Activated CD4-positive, alpha-beta T cell treated with anti-CD3 and anti-CD28 coated beads for 36 hours (primary cell): ENCODE measurements at regions not wholly inside any gene's neighbourhood (a gene's known extent, or its start where the extent isn't known, plus 50 kb on each side); places are given as distances from the start of the nearest gene placed in this dataset.

Source experiments
- ATAC-seq: fragments of 200-7000 bp; cut with Tn5 transposase; one replicate; pipeline ENCODE4 v1.10.0; 2021; ENCODE audit warnings: mild to moderate bottlenecking, moderate library complexity
- CTCF ChIA-PET: fragments of 350-600 bp; sonication (Branson Sonifier 250); formaldehyde crosslinking; loops from one replicate; lab custom pipeline; 2021; ENCODE audit warnings: antibody characterized with exemption; lab: Charles Lee
- POLR2A ChIA-PET: fragments of 350-600 bp; sonication (Branson Sonifier 250); formaldehyde crosslinking; loops from one replicate; lab custom pipeline; 2021; ENCODE audit warnings: antibody characterized with exemption, inconsistent platforms; lab: Charles Lee
- DNase-seq: peaks from one replicate; pipeline ENCODE4 v3.0.0-alpha.2; 2020
- H3K27ac Mint-ChIP-seq: one replicate; pipeline ENCODE4 v1.8.0; 2021; ENCODE audit warnings: mixed read lengths
- H3K27me3 Mint-ChIP-seq: one replicate; pipeline ENCODE4 v1.8.0; 2021; ENCODE audit warnings: mixed read lengths
- H3K36me3 Mint-ChIP-seq: one replicate; pipeline ENCODE4 v1.8.0; 2021; ENCODE audit warnings: low read depth, mixed read lengths
- H3K4me1 Mint-ChIP-seq: one replicate; pipeline ENCODE4 v1.8.0; 2021; ENCODE audit warnings: mixed read lengths
- H3K4me3 Mint-ChIP-seq: one replicate; pipeline ENCODE4 v1.8.0; 2021; ENCODE audit warnings: mild to moderate bottlenecking, moderate library complexity, mixed read lengths
- H3K9me3 Mint-ChIP-seq: one replicate; pipeline ENCODE4 v1.8.0; 2021; ENCODE audit warnings: low read depth, mixed read lengths
- intact Hi-C, 2 experiments: fragments of 100-400 bp; cut with DNase I in 1 of 2; cut with micrococcal nuclease in 1 of 2; formaldehyde crosslinking; loops; one replicate each; pipeline versions ENCODE4 v1.14.2 to v1.15.1; 2022 to 2024; cut with DNase I, micrococcal nuclease

DNA sequence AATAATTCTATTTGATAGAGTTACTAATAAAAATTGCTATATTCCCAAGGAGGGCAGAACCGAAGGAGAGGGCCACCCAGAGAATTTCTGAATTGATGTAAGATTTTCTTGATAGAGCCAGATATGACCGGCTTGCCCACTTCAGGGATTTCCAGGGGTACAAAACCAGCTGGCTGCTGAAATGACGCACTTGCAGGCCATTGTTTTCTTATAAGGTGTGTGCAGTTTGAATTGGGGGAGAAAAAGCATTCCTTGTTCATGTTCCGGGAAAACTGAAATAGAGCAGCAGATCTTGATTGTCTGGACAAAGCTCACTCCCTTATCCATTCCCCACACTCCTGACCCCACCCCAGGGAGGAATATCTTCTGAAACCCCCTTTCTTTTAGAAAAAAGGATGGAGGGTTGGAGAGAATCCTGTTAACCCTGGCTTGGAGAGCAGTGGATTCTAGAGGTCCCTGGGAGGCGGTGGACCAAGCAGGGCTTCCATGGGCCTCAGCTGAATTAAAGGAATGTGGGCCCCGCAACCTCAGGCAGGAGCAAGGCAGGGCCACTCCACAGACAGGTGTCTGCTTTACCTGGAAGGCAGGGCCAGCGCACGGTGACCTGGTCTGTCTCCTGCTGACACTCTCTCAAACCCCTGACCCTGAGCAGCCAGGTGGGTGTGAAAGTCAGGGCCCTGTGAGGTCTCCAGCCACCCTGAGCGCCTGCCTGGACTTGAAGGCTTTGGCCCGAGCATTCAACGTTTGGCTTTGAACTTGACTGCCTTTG lies 96.4 kb downstream of the TMEM170B start:
- Mint-ChIP-seq H3K4me3 (no peak overlapping the region), H3K36me3 (no peaks in the 10 kb centered on the region), H3K9me3 (no peaks in the 10 kb centered on the region), H3K27ac (no peak overlapping the region), H3K27me3 (no peaks in the 10 kb centered on the region), H3K4me1 (no peaks in the 10 kb centered on the region)
- CTCF ChIA-PET: interaction anchor here (0.9 to 1.2 kb wide), 2 partner anchors 21 to 676 kb away, joined by 3 to 4 read pairs; no protein-coding TSS in a partner anchor
- POLR2A ChIA-PET: no interaction called here
- no peak for DNase-seq
- ATAC-seq: no peak
- intact Hi-C loops: no loop called here

DNA sequence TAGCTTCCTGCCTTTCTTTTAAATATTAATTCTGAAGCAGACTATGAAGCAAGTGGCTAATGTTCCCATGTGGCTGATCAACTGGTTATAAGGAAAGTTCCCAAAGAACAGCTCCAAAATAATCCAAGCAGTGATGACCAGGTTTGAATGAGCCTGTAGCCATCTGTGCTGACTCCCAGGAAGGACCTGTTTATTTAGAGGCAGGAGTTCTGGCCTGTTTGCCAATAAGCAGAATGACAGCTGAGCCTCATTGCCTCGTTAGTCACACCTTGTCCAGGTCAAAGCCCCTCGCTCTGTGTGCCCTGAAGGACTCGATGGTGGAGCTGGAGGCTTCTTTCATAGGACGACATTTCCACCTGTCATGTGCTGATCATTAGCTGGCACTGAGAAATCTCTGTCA lies 97.4 kb downstream of the TMEM170B start:
- POLR2A ChIA-PET: no interaction called here
- no peak for ATAC-seq
- no peaks in the 10 kb centered on the region for H3K4me1 Mint-ChIP-seq
- no peak for DNase-seq
- H3K9me3 Mint-ChIP-seq: no peaks in the 10 kb centered on the region
- intact Hi-C loops: no loop called here
- H3K27ac Mint-ChIP-seq: no peak overlapping the region
- H3K4me3 Mint-ChIP-seq: no peak overlapping the region
- CTCF ChIA-PET: interaction anchor here (0.9 to 1.2 kb wide), 2 partner anchors 20 to 647 kb away, joined by 3 to 4 read pairs; no protein-coding TSS in a partner anchor
- no peaks in the 10 kb centered on the region for H3K36me3 Mint-ChIP-seq
- H3K27me3 Mint-ChIP-seq: no peaks in the 10 kb centered on the region

DNA sequence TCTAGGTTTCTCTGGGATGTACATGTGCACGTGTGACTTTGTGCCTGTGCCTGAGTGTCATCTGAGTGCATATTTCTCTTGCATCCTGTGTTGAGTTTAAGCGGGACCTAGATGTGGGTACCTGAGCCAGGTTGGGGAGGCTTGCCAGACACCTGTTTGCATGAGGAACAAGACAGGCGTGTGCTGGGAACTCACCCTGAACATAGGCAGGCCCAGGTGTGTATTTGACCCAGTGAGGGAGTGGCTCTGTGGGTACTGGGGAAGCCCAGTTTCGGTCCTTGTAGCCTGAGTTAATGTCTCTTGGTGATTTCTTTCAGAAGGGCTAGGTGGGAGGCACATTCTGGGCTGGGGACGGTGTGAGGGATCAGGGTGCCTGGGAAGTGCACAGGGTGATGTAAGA lies 98.6 kb downstream of the TMEM170B start:
- H3K36me3 Mint-ChIP-seq: no peaks in the 10 kb centered on the region
- DNase-seq (no peak), ATAC-seq (no peak)
- H3K27me3 Mint-ChIP-seq: no peaks in the 10 kb centered on the region
- no peaks in the 10 kb centered on the region for H3K4me1 Mint-ChIP-seq
- POLR2A ChIA-PET: no interaction called here
- no peak overlapping the region for H3K4me3 Mint-ChIP-seq
- no peak overlapping the region for H3K27ac Mint-ChIP-seq
- H3K9me3 Mint-ChIP-seq: no peaks in the 10 kb centered on the region
- CTCF ChIA-PET: interaction anchor here (0.6 kb wide), 1 partner anchor 951 kb away, joined by 4 read pairs; no protein-coding TSS in a partner anchor
- intact Hi-C loops: no loop called here

DNA sequence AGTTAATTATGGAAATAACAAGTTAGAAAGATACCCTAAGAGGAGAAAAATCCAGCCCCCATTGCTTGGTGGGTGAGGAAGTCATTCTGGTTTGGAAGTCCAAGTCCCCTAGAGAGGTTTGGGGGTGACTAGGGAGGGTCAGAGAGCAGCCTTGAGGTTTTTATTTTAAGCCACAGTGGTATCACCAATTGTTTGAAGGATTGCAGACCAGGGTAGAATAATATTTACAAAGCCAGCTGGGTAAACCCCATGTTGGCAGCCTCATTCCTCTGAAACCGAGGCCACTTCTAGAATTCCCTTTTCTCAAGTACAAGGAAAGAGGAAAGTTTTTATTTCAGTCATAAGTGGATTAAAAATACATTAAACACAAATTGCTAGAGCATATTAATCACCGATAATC lies 99.7 kb downstream of the TMEM170B start:
- CTCF ChIA-PET: interaction anchor here (0.8 kb wide), 1 partner anchor 966 kb away, joined by 5 read pairs; no protein-coding TSS in a partner anchor
- H3K4me1 Mint-ChIP-seq: no peaks in the 10 kb centered on the region

DNA sequence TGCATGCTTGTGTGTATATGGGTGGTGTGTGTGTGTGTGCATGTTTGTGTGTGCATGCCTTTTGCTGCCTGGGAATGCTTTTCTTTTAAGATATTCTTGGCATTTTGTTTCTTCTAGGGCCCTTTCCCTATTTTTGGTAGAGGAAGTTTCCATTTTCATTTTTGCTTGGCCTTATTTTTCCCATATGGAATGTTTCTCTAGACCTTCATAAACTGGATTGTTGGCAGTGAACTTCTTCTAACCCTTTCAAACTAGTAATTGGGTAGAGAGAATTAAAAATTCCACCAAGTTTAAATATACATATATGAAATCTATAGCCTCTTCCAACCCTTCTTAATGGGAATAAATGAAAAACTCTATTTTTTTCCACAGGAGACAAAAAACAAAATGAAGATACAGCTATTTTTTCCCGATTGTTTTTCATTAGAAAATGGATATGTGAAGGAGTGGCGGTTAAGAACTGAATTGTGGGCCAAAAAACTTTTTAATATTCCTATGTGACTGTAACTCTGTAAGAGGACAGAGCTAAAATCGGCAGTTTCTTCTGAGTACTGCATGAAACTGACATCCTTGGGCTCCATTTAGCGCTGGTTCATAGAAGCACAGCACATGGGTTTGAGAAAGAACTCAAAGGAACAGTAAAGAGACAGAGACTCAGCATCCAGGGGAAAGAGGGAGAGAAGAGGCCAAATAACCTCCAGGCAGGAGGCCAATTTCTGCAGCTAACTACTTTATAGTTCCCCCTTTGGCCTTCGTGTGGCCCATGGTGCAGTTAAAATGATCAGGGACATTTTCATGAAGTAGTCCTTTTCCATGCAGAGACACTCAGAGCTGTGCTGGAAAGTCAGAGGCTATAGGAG lies 102.1 kb downstream of the TMEM170B start:
- no peaks in the 10 kb centered on the region for H3K9me3 Mint-ChIP-seq
- no peaks in the 10 kb centered on the region for H3K27me3 Mint-ChIP-seq
- ATAC-seq (no peak), DNase-seq (no peak)
- H3K27ac Mint-ChIP-seq: no peak overlapping the region
- no peaks in the 10 kb centered on the region for H3K36me3 Mint-ChIP-seq
- intact Hi-C loops: no loop called here
- ChIA-PET POLR2A (no interaction called here), CTCF (interaction anchor here (1.6 kb wide), 1 partner anchor 16 kb away, joined by 8 read pairs; no protein-coding TSS in a partner anchor)
- no peak overlapping the region for H3K4me3 Mint-ChIP-seq
- H3K4me1 Mint-ChIP-seq: no peaks in the 10 kb centered on the region

More for the DNA sequence above, 99.7 kb downstream of the TMEM170B start:
- intact Hi-C loops: no loop called here
- H3K9me3 Mint-ChIP-seq: no peaks in the 10 kb centered on the region
- no peaks in the 10 kb centered on the region for H3K27me3 Mint-ChIP-seq
- H3K27ac Mint-ChIP-seq: no peak overlapping the region
- no peak overlapping the region for H3K4me3 Mint-ChIP-seq
- no peaks in the 10 kb centered on the region for H3K36me3 Mint-ChIP-seq
- no peak for ATAC-seq
- DNase-seq: no peak
- POLR2A ChIA-PET: no interaction called here

DNA sequence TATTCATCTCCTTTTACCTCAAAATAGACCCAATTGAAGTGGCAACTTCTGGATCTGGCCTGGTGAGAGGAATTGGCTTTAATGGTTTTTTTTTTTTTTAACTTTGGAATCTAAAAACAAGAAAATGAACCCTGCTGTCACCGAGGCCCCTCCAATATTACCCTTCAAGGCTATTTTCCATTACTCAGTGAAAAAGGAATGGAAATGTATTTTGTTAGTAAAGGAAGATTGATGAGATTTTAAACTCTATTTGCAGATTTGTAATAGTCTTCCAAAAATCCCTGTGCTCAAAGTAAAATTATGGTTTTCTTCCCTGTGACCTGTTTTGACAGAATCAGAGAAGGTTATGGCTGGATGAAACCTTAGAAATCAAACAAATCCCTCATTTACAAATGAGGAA lies 102.9 kb downstream of the TMEM170B start:
- Mint-ChIP-seq H3K27ac (no peak overlapping the region), H3K27me3 (no peaks in the 10 kb centered on the region), H3K36me3 (no peaks in the 10 kb centered on the region), H3K4me1 (no peaks in the 10 kb centered on the region), H3K4me3 (no peak overlapping the region), H3K9me3 (no peaks in the 10 kb centered on the region)
- DNase-seq (no peak), ATAC-seq (no peak)
- intact Hi-C loops: no loop called here
- POLR2A ChIA-PET: no interaction called here
- CTCF ChIA-PET: interaction anchor here (1.3 kb wide), 1 partner anchor 14 kb away, joined by 3 read pairs; no protein-coding TSS in a partner anchor

DNA sequence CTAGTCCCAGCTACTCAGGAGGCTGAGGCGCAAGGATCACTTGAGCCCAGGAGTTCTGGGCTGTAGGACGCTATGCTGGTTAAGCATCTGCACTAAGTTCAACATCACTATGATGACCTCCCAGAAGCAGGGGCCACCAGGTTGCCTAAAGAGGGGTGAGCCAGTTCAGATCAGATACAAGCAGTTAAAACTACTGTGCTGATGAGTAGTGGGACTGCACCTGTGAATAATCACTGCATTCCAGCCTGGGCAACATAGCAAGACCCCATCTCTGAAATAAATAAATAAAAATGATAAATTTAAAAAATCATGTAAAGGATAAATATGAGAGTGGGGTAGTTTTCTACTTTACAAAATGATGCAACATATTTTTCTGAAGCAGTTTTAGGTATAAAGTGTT lies 106.5 kb downstream of the TMEM170B start:
- Mint-ChIP-seq H3K9me3 (no peaks in the 10 kb centered on the region), H3K4me1 (no peaks in the 10 kb centered on the region), H3K27me3 (no peaks in the 10 kb centered on the region), H3K4me3 (no peak overlapping the region), H3K36me3 (no peaks in the 10 kb centered on the region), H3K27ac (no peak overlapping the region)
- no peak for ATAC-seq
- intact Hi-C loops: no loop called here
- ChIA-PET POLR2A (no interaction called here), CTCF (no interaction called here)
- DNase-seq: no peak

DNA sequence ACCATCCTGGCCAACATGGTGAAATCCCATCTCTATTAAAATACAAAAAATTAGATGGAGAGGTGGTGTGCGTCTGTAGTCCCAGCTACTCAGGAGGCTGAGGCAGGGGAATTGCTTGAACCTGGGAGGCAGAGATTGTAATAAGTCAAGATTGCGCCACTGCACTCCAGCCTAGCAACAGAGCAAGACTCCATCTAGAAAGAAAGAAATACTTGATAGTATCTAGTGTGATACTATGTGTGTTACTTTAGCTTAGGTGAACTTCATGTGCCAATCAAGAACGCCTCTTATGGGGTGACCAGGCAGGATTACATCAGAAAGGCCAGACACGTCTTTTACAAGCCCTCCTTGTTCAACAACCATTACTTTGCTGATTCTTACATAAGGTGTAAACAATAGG lies 107.1 kb downstream of the TMEM170B start:
- no peaks in the 10 kb centered on the region for H3K36me3 Mint-ChIP-seq
- CTCF ChIA-PET: no interaction called here
- H3K4me1 Mint-ChIP-seq: no peaks in the 10 kb centered on the region
- DNase-seq (no peak), ATAC-seq (no peak)
- no peak overlapping the region for H3K27ac Mint-ChIP-seq
- H3K9me3 Mint-ChIP-seq: no peaks in the 10 kb centered on the region
- H3K27me3 Mint-ChIP-seq: no peaks in the 10 kb centered on the region
- POLR2A ChIA-PET: no interaction called here
- no peak overlapping the region for H3K4me3 Mint-ChIP-seq
- intact Hi-C loops: no loop called here

DNA sequence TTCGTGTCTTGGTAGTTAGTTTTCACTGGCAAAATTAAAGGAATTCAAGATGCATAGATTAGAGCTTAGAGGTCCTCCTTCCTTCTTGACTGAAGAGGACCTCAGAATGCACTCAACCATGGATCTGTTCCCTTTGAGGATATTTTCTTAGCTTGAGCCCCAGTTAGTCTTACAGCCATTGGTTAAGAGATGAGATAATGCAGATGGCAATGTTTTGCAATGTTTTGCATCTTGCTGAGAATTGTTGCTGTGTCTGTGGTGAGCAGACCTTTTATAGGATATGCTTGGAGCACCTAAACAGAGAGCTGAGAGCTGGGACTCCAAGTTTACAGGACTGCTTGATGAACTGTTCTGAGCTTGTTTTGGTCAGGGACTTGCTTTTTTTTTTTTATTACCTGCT lies 107.5 kb downstream of the TMEM170B start:
- ChIA-PET POLR2A (no interaction called here), CTCF (no interaction called here)
- Mint-ChIP-seq H3K4me3 (no peak overlapping the region), H3K27me3 (no peaks in the 10 kb centered on the region), H3K9me3 (no peaks in the 10 kb centered on the region), H3K36me3 (no peaks in the 10 kb centered on the region), H3K4me1 (no peaks in the 10 kb centered on the region), H3K27ac (no peak overlapping the region)
- intact Hi-C loops: no loop called here
- ATAC-seq: no peak
- no peak for DNase-seq

DNA sequence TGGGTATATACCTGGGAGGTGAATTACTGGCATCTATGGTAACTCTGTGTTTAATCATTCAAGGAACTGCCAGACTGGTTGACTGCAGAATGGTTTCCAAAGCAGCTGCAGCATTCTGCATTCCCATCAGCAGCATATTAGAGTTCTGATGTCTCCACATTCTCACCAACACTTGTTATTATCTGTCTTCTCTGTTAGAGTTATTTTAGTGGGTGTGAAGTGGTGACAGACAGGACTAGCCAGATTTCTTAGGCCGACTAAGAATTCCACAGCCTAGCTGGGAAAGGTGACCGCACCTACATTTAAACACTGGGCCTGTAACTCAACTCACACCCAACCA lies 110.9 kb downstream of the TMEM170B start:
- Mint-ChIP-seq H3K27me3 (no peaks in the 10 kb centered on the region), H3K36me3 (no peaks in the 10 kb centered on the region), H3K27ac (no peak overlapping the region), H3K9me3 (no peaks in the 10 kb centered on the region), H3K4me3 (no peak overlapping the region), H3K4me1 (peaks cover 6% of the 10 kb centered on the region)
- DNase-seq: no peak
- CTCF ChIA-PET: no interaction called here
- intact Hi-C loops: no loop called here
- POLR2A ChIA-PET: no interaction called here
- no peak for ATAC-seq

DNA sequence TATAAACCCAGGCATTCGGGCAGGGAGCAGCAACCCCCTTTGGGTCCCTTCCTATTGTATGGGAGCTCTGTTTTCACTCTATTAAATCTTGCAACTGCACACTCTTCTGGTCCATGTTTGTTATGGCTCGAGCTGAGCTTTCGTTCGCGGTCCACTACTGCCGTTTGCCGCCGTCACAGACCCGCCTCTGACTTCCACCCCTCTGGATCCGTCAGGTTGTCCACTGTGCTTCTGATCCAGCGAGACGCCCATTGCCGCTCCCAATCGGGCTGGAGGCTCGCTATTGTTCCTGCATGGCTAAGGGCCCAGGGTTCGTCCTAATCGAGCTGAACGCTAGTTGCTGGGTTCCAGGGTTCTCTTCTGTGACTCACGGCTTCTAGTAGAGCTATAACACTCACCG lies 111.3 kb downstream of the TMEM170B start:
- no peaks in the 10 kb centered on the region for H3K9me3 Mint-ChIP-seq
- H3K27ac Mint-ChIP-seq: no peak overlapping the region
- peaks cover 7% of the 10 kb centered on the region for H3K4me1 Mint-ChIP-seq
- CTCF ChIA-PET: no interaction called here
- ATAC-seq: no peak
- H3K4me3 Mint-ChIP-seq: no peak overlapping the region
- H3K36me3 Mint-ChIP-seq: no peaks in the 10 kb centered on the region
- no peaks in the 10 kb centered on the region for H3K27me3 Mint-ChIP-seq
- intact Hi-C loops: no loop called here
- POLR2A ChIA-PET: no interaction called here
- no peak for DNase-seq
